ENCODE measurements at regions not wholly inside any gene's neighbourhood (a gene's known extent, or its start where the extent isn't known, plus 50 kb on each side); places are given as distances from the start of the nearest gene placed in this dataset.

GRCh38 chr14:25518364-25518763, 468.4 kb upstream of the STXBP6 start:
- TF ChIP-seq EP300 (IDR thresholded peaks at IDR 0.05) = no peak
- TF ChIP-seq POLR2A (IDR thresholded peaks at IDR 0.05) = no peak
- TF ChIP-seq CTCF (IDR thresholded peaks at IDR 0.05) = no peak
- TF ChIP-seq POLR2AphosphoS5 (IDR thresholded peaks at IDR 0.05) = no peak
- Histone ChIP-seq H3K27ac (no peak overlapping the region), H3K9me3 (peaks cover 4% of the 10 kb centered on the region), H3K4me3 (no peak overlapping the region), H3K4me1 (no peaks in the 10 kb centered on the region), H3K36me3 (no peaks in the 10 kb centered on the region), H3K27me3 (no peaks in the 10 kb centered on the region)
- DNase-seq (ENCODE audit: low spot score in 2 of 2) = no peak

GRCh38 chr14:25516838-25517237, 466.9 kb upstream of the STXBP6 start:
- Histone ChIP-seq H3K27ac (no peak overlapping the region), H3K27me3 (no peaks in the 10 kb centered on the region), H3K9me3 (peaks cover 9% of the 10 kb centered on the region), H3K36me3 (no peaks in the 10 kb centered on the region), H3K4me3 (no peak overlapping the region), H3K4me1 (no peaks in the 10 kb centered on the region)
- TF ChIP-seq POLR2AphosphoS5 (IDR thresholded peaks at IDR 0.05) = no peak
- TF ChIP-seq POLR2A (IDR thresholded peaks at IDR 0.05) = no peak
- no peak for TF ChIP-seq CTCF (IDR thresholded peaks at IDR 0.05)
- TF ChIP-seq EP300 (IDR thresholded peaks at IDR 0.05) = no peak
- no peak for DNase-seq (ENCODE audit: low spot score in 2 of 2)

GRCh38 chr14:25508845-25509244, 458.9 kb upstream of the STXBP6 start:
- H3K4me3 ChIP-seq = no peak overlapping the region
- H3K4me1 ChIP-seq = no peaks in the 10 kb centered on the region
- WGBS = 89% methylated on average over 2 of the region's 2 CpGs
- TF ChIP-seq EP300 (IDR thresholded peaks at IDR 0.05) (no peak), CTCF (IDR thresholded peaks at IDR 0.05) (no peak), POLR2AphosphoS5 (IDR thresholded peaks at IDR 0.05) (no peak), POLR2A (IDR thresholded peaks at IDR 0.05) (no peak)
- DNase-seq (ENCODE audit: low spot score in 2 of 2) = no peak
- no peaks in the 10 kb centered on the region for H3K36me3 ChIP-seq
- H3K9me3 ChIP-seq = peaks cover 5% of the 10 kb centered on the region
- H3K27me3 ChIP-seq = no peaks in the 10 kb centered on the region
- H3K27ac ChIP-seq = no peak overlapping the region

- Histone ChIP-seq H3K9me3 (no peaks in the 10 kb centered on the region), H3K27me3 (no peaks in the 10 kb centered on the region), H3K4me3 (no peak overlapping the region), H3K36me3 (no peaks in the 10 kb centered on the region), H3K27ac (no peak overlapping the region), H3K4me1 (no peaks in the 10 kb centered on the region)
- no peak for TF ChIP-seq CTCF (IDR thresholded peaks at IDR 0.05)
- no peak for TF ChIP-seq POLR2AphosphoS5 (IDR thresholded peaks at IDR 0.05)
- no peak for TF ChIP-seq POLR2A (IDR thresholded peaks at IDR 0.05)
- no peak for TF ChIP-seq EP300 (IDR thresholded peaks at IDR 0.05)
- 83% methylated on average over 6 of the region's 6 CpGs for WGBS
- no peak for DNase-seq (ENCODE audit: low spot score in 2 of 2)
Measured at GRCh38 chr14:25501749-25502148, 451.8 kb upstream of the STXBP6 start.

- 75% methylated on average over 3 of the region's 3 CpGs for WGBS
- DNase-seq (ENCODE audit: low spot score in 2 of 2) = no peak
- TF ChIP-seq POLR2AphosphoS5 (IDR thresholded peaks at IDR 0.05) (no peak), CTCF (IDR thresholded peaks at IDR 0.05) (no peak), EP300 (IDR thresholded peaks at IDR 0.05) (no peak), POLR2A (IDR thresholded peaks at IDR 0.05) (no peak)
Measured at GRCh38 chr14:25488961-25489360, 439.0 kb upstream of the STXBP6 start.

More at GRCh38 chr14:25488961-25489360, 439.0 kb upstream of the STXBP6 start:
- H3K27me3 ChIP-seq = no peaks in the 10 kb centered on the region
- no peaks in the 10 kb centered on the region for H3K36me3 ChIP-seq
- no peaks in the 10 kb centered on the region for H3K9me3 ChIP-seq
- H3K4me3 ChIP-seq = no peak overlapping the region
- no peaks in the 10 kb centered on the region for H3K4me1 ChIP-seq
- no peak overlapping the region for H3K27ac ChIP-seq

Measured in suprapubic skin (tissue), 4 donors.